Parathyroid adenoma (tissue), 2 donors: ENCODE measurements at regions not wholly inside any gene's neighbourhood (a gene's known extent, or its start where the extent isn't known, plus 50 kb on each side); places are given as distances from the start of the nearest gene placed in this dataset.

Source experiments
- H2AFZ ChIP-seq: fragments of 300-600 bp; sonication (generic); one replicate; pipeline ENCODE4 v1.7.0; 2017; ENCODE audit warnings: antibody characterized with exemption, mild to moderate bottlenecking
- H3K27ac ChIP-seq: fragments of 300-600 bp; sonication (generic); one replicate; pipeline ENCODE4 v1.7.0; 2017
- H3K27me3 ChIP-seq: fragments of 300-600 bp; sonication (generic); one replicate; pipeline ENCODE4 v1.7.0; 2017; ENCODE audit warnings: low read length; ENCODE audit not compliant: control insufficient read depth, insufficient read depth
- H3K36me3 ChIP-seq: fragments of 300-600 bp; sonication (generic); one replicate; pipeline ENCODE4 v1.7.0; 2017; ENCODE audit warnings: low read length; ENCODE audit not compliant: control insufficient read depth, insufficient read depth
- H3K4me1 ChIP-seq: fragments of 300-600 bp; sonication (generic); one replicate; pipeline ENCODE4 v1.7.0; 2017; ENCODE audit warnings: control low read depth
- H3K4me2 ChIP-seq: fragments of 300-600 bp; sonication (generic); one replicate; pipeline ENCODE4 v1.7.0; 2017; ENCODE audit warnings: low read length
- H3K4me3 ChIP-seq: fragments of 300-600 bp; sonication (generic); one replicate; pipeline ENCODE4 v1.7.0; 2017; ENCODE audit warnings: low read depth, low read length
- H3K79me2 ChIP-seq: fragments of 300-600 bp; sonication (generic); one replicate; pipeline ENCODE4 v1.7.0; 2017; ENCODE audit warnings: control low read depth
- H3K9ac ChIP-seq: fragments of 300-600 bp; sonication (generic); one replicate; pipeline ENCODE4 v1.7.0; 2017; ENCODE audit warnings: mild to moderate bottlenecking
- H3K9me3 ChIP-seq: fragments of 300-600 bp; sonication (generic); one replicate; pipeline ENCODE4 v1.7.0; 2017; ENCODE audit warnings: low read length; ENCODE audit not compliant: control insufficient read depth
- CTCF ChIP-seq: fragments of 300-600 bp; sonication (generic); IDR thresholded peaks from one replicate; pipeline ENCODE4 v1.7.0; 2017; ENCODE audit warnings: antibody characterized with exemption, mild to moderate bottlenecking
- donor health status: primary hyperparathyroidism.

DNA sequence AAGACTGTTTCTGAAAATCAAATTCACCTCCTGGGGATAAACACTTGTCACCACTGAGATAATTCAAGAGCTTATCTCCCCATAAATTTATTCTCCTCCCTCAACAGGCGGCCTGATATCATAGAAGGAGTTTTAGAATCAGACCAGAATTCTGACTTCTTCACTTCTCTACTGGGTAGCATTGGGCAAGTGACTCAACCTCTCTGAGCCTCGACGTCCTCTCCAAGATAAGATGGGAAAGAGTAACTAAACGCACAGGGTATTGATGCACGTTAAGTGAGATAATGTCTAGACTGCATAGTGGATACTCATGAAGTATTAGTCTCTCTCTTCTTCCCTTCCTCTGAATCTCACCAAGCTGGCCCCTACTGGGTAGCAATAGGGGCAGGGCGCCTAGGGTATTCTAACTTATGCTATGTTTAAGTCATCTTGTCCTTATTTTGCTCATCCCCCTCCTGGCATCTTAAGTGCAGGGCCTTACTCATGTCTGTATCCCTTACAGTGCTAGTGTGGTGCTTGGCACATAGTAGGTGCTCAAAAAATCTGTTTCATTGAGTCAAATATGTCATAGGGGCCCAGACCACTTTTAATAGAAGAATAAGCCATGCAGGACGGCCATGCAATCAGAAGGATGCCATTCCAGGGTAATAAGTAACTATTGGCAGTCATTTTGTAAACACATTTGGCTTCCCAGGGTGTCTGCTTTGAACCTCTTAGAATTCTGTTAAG is 476.4 kb upstream of the CCL2 start:
- Histone ChIP-seq H3K4me1 (no peaks in the 10 kb centered on the region), H3K4me3 (no peak overlapping the region), H3K27me3 (no peaks in the 10 kb centered on the region), H3K36me3 (no peaks in the 10 kb centered on the region), H3K27ac (no peak overlapping the region), H3K4me2 (no peak overlapping the region), H3K79me2 (no peaks in the 10 kb centered on the region), H3K9me3 (no peaks in the 10 kb centered on the region), H3K9ac (no peak overlapping the region), H2AFZ (no peak overlapping the region)
- no peak for TF ChIP-seq CTCF

DNA sequence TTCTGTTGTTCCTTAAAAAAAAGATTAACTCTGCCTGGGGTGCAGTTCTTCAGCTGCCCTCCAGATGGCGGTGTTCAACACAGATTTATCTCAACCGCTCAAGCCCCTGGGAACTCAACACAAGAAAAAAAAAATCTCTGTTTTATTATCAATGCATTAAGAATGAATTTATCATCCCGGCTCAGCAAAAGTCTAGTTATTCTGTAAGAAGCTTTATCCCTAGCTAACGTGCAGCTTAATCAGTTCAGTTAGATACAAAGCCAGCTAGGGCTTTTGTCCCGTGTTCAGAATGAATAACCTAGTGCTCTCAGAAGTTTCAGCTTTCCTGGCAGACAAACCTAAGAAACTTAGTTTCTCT is 475.9 kb upstream of the CCL2 start:
- H3K4me2 ChIP-seq = no peak overlapping the region
- no peak overlapping the region for H3K4me3 ChIP-seq
- peak; percentile 99 for TF ChIP-seq CTCF
- no peaks in the 10 kb centered on the region for H3K27me3 ChIP-seq
- no peak overlapping the region for H3K9ac ChIP-seq
- no peak overlapping the region for H3K27ac ChIP-seq
- H3K4me1 ChIP-seq = no peaks in the 10 kb centered on the region
- no peaks in the 10 kb centered on the region for H3K9me3 ChIP-seq
- no peaks in the 10 kb centered on the region for H3K79me2 ChIP-seq
- H2AFZ ChIP-seq = no peak overlapping the region
- H3K36me3 ChIP-seq = no peaks in the 10 kb centered on the region

DNA sequence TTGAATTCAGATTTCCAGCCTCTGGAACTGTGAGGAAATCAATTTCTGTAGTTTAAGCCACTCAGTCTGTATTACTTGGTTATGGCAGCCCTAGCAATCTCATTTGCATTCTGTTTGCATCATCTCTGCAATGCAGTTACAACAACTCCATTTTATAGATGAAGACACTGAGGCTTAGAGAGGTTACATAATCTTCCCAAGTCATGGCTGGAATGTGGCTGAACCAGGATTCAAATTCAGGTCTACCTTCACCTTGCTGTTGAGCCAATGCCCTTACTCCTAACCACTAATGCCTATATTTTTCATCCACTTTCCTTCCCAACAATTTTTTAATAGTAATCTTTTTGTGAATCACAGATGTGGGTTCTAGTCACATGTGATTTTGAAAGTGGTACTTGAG is 469.8 kb upstream of the CCL2 start:
- Histone ChIP-seq H3K4me1 (no peaks in the 10 kb centered on the region), H3K4me2 (no peak overlapping the region), H3K27me3 (no peaks in the 10 kb centered on the region), H3K9ac (no peak overlapping the region), H3K9me3 (no peaks in the 10 kb centered on the region), H2AFZ (no peak overlapping the region), H3K4me3 (no peak overlapping the region), H3K36me3 (no peaks in the 10 kb centered on the region), H3K27ac (no peak overlapping the region), H3K79me2 (no peaks in the 10 kb centered on the region)
- TF ChIP-seq CTCF = no peak

DNA sequence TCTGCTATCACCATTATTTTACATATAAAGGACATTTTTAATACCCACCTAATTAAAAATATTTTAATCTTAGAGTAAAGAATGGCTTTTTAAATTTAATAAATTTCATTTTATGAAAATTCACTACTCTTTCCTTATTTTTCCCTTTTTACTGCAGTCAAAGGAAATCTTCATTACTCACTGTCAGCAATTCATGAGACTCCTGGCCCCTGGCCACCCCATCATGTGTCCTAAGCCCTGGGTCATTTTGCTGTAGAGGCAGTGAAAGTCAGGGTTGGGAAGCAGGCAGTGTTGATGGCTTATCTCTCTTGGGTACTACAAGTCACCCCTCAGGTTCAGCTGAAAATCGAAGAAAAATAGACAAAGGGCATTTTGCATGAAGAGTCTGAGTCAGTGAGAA is 468.6 kb upstream of the CCL2 start:
- Histone ChIP-seq H3K27me3 (no peaks in the 10 kb centered on the region), H3K27ac (no peak overlapping the region), H3K9me3 (no peaks in the 10 kb centered on the region)

More for the DNA sequence above, 468.6 kb upstream of the CCL2 start:
- Histone ChIP-seq H3K9ac (no peak overlapping the region), H3K4me2 (no peak overlapping the region), H3K36me3 (no peaks in the 10 kb centered on the region), H2AFZ (no peak overlapping the region), H3K79me2 (no peaks in the 10 kb centered on the region), H3K4me1 (no peaks in the 10 kb centered on the region), H3K4me3 (no peak overlapping the region)
- TF ChIP-seq CTCF = no peak
